ENCODE measurements at regions not wholly inside any gene's neighbourhood (a gene's known extent, or its start where the extent isn't known, plus 50 kb on each side); places are given as distances from the start of the nearest gene placed in this dataset.
"Not testable (repeated sequence)": the region's sequence is repeated elsewhere in the genome, so short reads cannot be mapped to it uniquely, and the experiment has no call there.

GRCh38 chr7:12002428-12002827, 170.4 kb upstream of the THSD7A start:
- Histone ChIP-seq H3K27me3 (replicated peaks; ENCODE audit: control insufficient read depth, insufficient read depth, low read length) (no peaks in the 10 kb centered on the region), H3K9ac (ENCODE audit: low read length) (no peak overlapping the region), H3K4me1 (ENCODE audit: control insufficient read depth, insufficient read depth, low read length) (no peaks in the 10 kb centered on the region), H3K4me3 (ENCODE audit: low read length) (no peak overlapping the region), H3K36me3 (ENCODE audit: control insufficient read depth, insufficient read depth, low read length, severe bottlenecking) (no peaks in the 10 kb centered on the region), H3K9me3 (ENCODE audit: control insufficient read depth, low read length) (peaks cover under 1% of the 10 kb centered on the region)
- DNase-seq (ENCODE audit: low read depth) = no peak

DNA sequence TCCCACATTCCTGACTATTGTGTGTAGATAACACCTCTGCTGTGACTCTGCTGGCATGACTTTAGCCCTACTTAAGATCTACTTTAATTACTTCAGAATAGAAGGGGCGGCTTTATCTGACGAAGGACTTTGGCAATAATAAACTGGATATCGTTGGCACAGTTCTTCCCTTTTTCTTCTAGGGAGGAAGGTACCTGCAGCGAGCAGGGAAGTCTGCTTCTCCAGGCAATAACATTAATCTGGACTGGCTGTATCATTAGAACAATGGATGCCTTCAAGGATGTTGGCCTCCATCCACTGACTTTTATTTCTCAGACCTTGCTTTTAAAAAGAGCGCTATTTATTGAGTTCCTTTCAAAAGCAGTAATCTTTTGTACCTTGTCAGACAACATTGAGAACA, 172.6 kb upstream of the THSD7A start:
- no peaks in the 10 kb centered on the region for H3K36me3 ChIP-seq (ENCODE audit: control insufficient read depth, insufficient read depth, low read length, severe bottlenecking)
- no peak overlapping the region for H3K4me3 ChIP-seq (ENCODE audit: low read length)
- H3K9me3 ChIP-seq (ENCODE audit: control insufficient read depth, low read length) = no peaks in the 10 kb centered on the region
- no peaks in the 10 kb centered on the region for H3K4me1 ChIP-seq (ENCODE audit: control insufficient read depth, insufficient read depth, low read length)
- H3K9ac ChIP-seq (ENCODE audit: low read length) = no peak overlapping the region
- no peaks in the 10 kb centered on the region for H3K27me3 ChIP-seq (replicated peaks; ENCODE audit: control insufficient read depth, insufficient read depth, low read length)
- no peak for DNase-seq (ENCODE audit: low read depth)

GRCh38 chr7:12007576-12007975, 175.6 kb upstream of the THSD7A start:
- H3K9ac ChIP-seq (ENCODE audit: low read length) = no peak overlapping the region
- H3K36me3 ChIP-seq (ENCODE audit: control insufficient read depth, insufficient read depth, low read length, severe bottlenecking) = no peaks in the 10 kb centered on the region
- no peaks in the 10 kb centered on the region for H3K27me3 ChIP-seq (replicated peaks; ENCODE audit: control insufficient read depth, insufficient read depth, low read length)
- no peak for DNase-seq (ENCODE audit: low read depth)
- no peaks in the 10 kb centered on the region for H3K4me1 ChIP-seq (ENCODE audit: control insufficient read depth, insufficient read depth, low read length)
- no peak overlapping the region for H3K4me3 ChIP-seq (ENCODE audit: low read length)
- no peaks in the 10 kb centered on the region for H3K9me3 ChIP-seq (ENCODE audit: control insufficient read depth, low read length)

DNA sequence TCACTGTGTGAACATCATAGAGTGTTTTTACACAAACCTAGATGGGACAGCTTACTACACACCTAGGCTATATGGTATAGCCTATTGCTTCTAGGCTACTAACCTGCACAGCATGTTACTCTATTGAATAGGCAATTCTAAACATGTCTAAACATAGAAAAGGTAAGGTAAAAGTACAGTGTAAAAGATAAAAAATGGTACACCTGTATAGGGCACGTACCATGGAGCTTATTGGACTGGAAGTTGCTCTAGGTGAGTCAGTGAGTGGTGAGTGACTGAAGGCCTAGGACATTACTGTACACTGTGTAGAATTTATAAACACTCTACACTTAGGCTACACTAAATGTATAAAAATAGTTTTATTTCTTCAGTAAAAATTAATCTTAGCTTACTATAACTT, 182.0 kb upstream of the THSD7A start:
- Histone ChIP-seq H3K9ac (ENCODE audit: low read length) (no peak overlapping the region), H3K27me3 (replicated peaks; ENCODE audit: control insufficient read depth, insufficient read depth, low read length) (no peaks in the 10 kb centered on the region), H3K4me1 (ENCODE audit: control insufficient read depth, insufficient read depth, low read length) (no peaks in the 10 kb centered on the region), H3K9me3 (ENCODE audit: control insufficient read depth, low read length) (no peaks in the 10 kb centered on the region), H3K4me3 (ENCODE audit: low read length) (no peak overlapping the region), H3K36me3 (ENCODE audit: control insufficient read depth, insufficient read depth, low read length, severe bottlenecking) (no peaks in the 10 kb centered on the region)
- no peak for DNase-seq (ENCODE audit: low read depth)

- Histone ChIP-seq H3K9ac (ENCODE audit: low read length) (no peak overlapping the region), H3K9me3 (ENCODE audit: control insufficient read depth, low read length) (no peaks in the 10 kb centered on the region), H3K4me1 (ENCODE audit: control insufficient read depth, insufficient read depth, low read length) (no peaks in the 10 kb centered on the region), H3K36me3 (ENCODE audit: control insufficient read depth, insufficient read depth, low read length, severe bottlenecking) (no peaks in the 10 kb centered on the region), H3K4me3 (ENCODE audit: low read length) (no peak overlapping the region), H3K27me3 (replicated peaks; ENCODE audit: control insufficient read depth, insufficient read depth, low read length) (no peaks in the 10 kb centered on the region)
- no peak for DNase-seq (ENCODE audit: low read depth)
These were observed 184.4 kb upstream of the THSD7A start for GRCh38 chr7:12016439-12016838.

DNA sequence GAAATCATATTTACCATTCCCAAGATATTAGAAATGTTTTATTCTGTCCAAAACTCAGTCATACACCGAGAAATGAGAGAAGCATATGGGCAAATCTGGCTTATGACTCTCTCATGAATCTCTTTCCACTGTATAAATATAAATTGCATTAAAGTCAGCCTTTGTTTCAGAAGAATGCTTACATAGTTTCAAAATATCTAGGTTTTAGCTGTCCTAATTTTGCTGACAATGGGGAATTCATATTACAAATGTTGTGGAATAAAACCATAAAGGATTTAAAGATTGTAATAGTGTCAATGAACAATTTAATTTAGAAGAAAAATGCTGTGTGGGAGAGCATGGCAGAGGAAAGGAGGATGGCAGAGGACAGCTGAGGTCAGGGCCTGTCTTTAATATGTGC, 185.0 kb upstream of the THSD7A start:
- no peaks in the 10 kb centered on the region for H3K4me1 ChIP-seq (ENCODE audit: control insufficient read depth, insufficient read depth, low read length)
- no peaks in the 10 kb centered on the region for H3K9me3 ChIP-seq (ENCODE audit: control insufficient read depth, low read length)
- H3K4me3 ChIP-seq (ENCODE audit: low read length) = no peak overlapping the region
- H3K9ac ChIP-seq (ENCODE audit: low read length) = no peak overlapping the region
- no peak for DNase-seq (ENCODE audit: low read depth)
- H3K36me3 ChIP-seq (ENCODE audit: control insufficient read depth, insufficient read depth, low read length, severe bottlenecking) = no peaks in the 10 kb centered on the region
- no peaks in the 10 kb centered on the region for H3K27me3 ChIP-seq (replicated peaks; ENCODE audit: control insufficient read depth, insufficient read depth, low read length)

GRCh38 chr7:12022011-12022410, 189.1 kb upstream of the TMEM106B start:
- H3K36me3 ChIP-seq (ENCODE audit: control insufficient read depth, insufficient read depth, low read length, severe bottlenecking); H3K9me3 ChIP-seq (ENCODE audit: control insufficient read depth, low read length); H3K9ac ChIP-seq (ENCODE audit: low read length); H3K4me3 ChIP-seq (ENCODE audit: low read length); H3K27me3 ChIP-seq (replicated peaks; ENCODE audit: control insufficient read depth, insufficient read depth, low read length); DNase-seq (ENCODE audit: low read depth); H3K4me1 ChIP-seq (ENCODE audit: control insufficient read depth, insufficient read depth, low read length): not testable (repeated sequence)

DNA sequence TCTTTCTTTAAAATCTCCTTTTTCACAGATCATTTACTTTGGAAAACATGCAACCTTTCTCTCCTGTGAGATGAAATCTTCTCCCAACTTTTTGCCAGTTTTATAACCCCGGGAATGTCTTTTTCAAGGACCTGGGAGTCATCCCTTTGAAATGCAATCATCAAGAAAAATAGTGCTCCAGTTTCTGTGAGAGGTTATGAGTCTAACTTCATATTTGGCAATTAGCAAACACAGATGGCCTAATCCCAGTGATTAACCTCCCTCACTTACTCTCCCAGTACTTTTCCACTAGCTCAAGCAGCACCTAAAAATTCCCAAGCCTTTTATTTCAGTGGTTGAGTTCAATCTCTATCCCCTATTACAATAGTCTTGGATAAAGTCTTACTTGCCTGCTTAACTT, 185.8 kb upstream of the TMEM106B start:
- no peak overlapping the region for H3K4me3 ChIP-seq (ENCODE audit: low read length)
- H3K27me3 ChIP-seq (replicated peaks; ENCODE audit: control insufficient read depth, insufficient read depth, low read length) = no peaks in the 10 kb centered on the region
- H3K36me3 ChIP-seq (ENCODE audit: control insufficient read depth, insufficient read depth, low read length, severe bottlenecking) = no peaks in the 10 kb centered on the region
- H3K9me3 ChIP-seq (ENCODE audit: control insufficient read depth, low read length) = no peaks in the 10 kb centered on the region
- no peaks in the 10 kb centered on the region for H3K4me1 ChIP-seq (ENCODE audit: control insufficient read depth, insufficient read depth, low read length)
- no peak overlapping the region for H3K9ac ChIP-seq (ENCODE audit: low read length)
- no peak for DNase-seq (ENCODE audit: low read depth)

GRCh38 chr7:12028508-12028907, 182.6 kb upstream of the TMEM106B start:
- Histone ChIP-seq H3K4me3 (ENCODE audit: low read length) (no peak overlapping the region), H3K36me3 (ENCODE audit: control insufficient read depth, insufficient read depth, low read length, severe bottlenecking) (no peaks in the 10 kb centered on the region), H3K27me3 (replicated peaks; ENCODE audit: control insufficient read depth, insufficient read depth, low read length) (no peaks in the 10 kb centered on the region), H3K4me1 (ENCODE audit: control insufficient read depth, insufficient read depth, low read length) (no peaks in the 10 kb centered on the region), H3K9ac (ENCODE audit: low read length) (no peak overlapping the region), H3K9me3 (ENCODE audit: control insufficient read depth, low read length) (no peaks in the 10 kb centered on the region)
- DNase-seq (ENCODE audit: low read depth) = no peak

DNA sequence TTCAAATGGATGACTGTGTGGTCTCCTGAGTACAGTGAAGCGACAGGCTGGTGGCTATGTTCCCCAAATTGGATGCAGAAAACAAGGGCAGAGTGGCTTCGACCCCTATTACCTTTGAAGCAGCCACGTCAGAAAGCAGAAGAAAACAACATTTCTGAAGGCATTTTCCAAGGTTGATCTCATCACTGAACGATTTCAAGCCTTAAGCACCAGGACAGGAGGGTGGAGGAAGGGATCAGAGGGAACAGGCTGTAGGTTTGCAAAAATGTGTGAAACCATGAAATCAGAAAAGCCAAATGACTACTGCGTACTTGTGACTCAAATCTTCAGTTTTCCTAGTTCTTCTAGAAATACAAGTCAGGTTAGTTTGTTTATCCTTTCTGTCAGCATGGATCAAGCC, 181.0 kb upstream of the TMEM106B start:
- no peaks in the 10 kb centered on the region for H3K27me3 ChIP-seq (replicated peaks; ENCODE audit: control insufficient read depth, insufficient read depth, low read length)
- no peaks in the 10 kb centered on the region for H3K9me3 ChIP-seq (ENCODE audit: control insufficient read depth, low read length)
- no peak overlapping the region for H3K9ac ChIP-seq (ENCODE audit: low read length)
- no peaks in the 10 kb centered on the region for H3K4me1 ChIP-seq (ENCODE audit: control insufficient read depth, insufficient read depth, low read length)
- no peaks in the 10 kb centered on the region for H3K36me3 ChIP-seq (ENCODE audit: control insufficient read depth, insufficient read depth, low read length, severe bottlenecking)
- no peak overlapping the region for H3K4me3 ChIP-seq (ENCODE audit: low read length)
- peak; percentile 3 for DNase-seq (ENCODE audit: low read depth)

DNA sequence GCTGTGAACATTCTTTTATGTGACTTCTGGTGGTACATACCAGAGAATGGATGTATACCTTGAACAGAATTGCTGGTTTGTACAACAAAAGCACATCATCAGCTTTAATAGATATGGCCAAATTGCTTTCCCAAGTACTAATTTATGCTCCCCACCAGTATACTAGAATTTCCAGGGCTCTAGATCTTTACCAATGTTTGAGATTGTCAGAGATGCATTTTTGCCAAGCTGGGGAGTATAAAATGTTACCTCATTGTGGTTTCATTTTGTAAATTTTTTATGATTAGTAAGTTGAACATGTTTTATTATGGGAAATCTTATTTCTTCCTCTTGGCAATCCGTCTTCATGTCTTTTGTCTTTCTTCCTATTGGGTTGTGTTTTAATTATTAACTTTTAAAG, 179.9 kb upstream of the TMEM106B start:
- no peaks in the 10 kb centered on the region for H3K4me1 ChIP-seq (ENCODE audit: control insufficient read depth, insufficient read depth, low read length)
- no peak for DNase-seq (ENCODE audit: low read depth)

DNA sequence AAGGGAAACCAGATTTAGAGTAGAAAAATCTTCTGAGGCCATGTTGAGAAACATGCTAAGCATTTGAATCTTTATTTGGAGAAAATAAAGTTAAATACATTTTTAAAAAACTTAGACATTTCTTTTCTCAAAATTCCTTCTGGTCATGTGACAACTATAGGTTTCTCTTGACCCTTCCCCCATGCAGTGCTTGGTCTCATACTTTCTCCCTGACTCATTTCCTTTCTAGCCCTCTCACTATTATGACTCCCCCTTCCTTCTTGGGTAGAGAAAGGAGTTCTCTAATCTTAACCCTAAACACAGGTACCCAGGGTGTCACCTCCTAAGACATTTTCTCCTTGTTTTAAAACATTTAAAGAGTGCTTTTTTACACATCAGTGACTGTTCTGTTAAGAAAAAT, 179.5 kb upstream of the TMEM106B start:
- no peak overlapping the region for H3K9ac ChIP-seq (ENCODE audit: low read length)
- H3K4me3 ChIP-seq (ENCODE audit: low read length) = no peak overlapping the region
- no peaks in the 10 kb centered on the region for H3K27me3 ChIP-seq (replicated peaks; ENCODE audit: control insufficient read depth, insufficient read depth, low read length)
- no peaks in the 10 kb centered on the region for H3K4me1 ChIP-seq (ENCODE audit: control insufficient read depth, insufficient read depth, low read length)
- no peak for DNase-seq (ENCODE audit: low read depth)
- no peaks in the 10 kb centered on the region for H3K9me3 ChIP-seq (ENCODE audit: control insufficient read depth, low read length)
- H3K36me3 ChIP-seq (ENCODE audit: control insufficient read depth, insufficient read depth, low read length, severe bottlenecking) = no peaks in the 10 kb centered on the region

More for the DNA sequence above, 179.9 kb upstream of the TMEM106B start:
- H3K36me3 ChIP-seq (ENCODE audit: control insufficient read depth, insufficient read depth, low read length, severe bottlenecking) = no peaks in the 10 kb centered on the region
- H3K4me3 ChIP-seq (ENCODE audit: low read length) = no peak overlapping the region
- H3K27me3 ChIP-seq (replicated peaks; ENCODE audit: control insufficient read depth, insufficient read depth, low read length) = no peaks in the 10 kb centered on the region
- no peaks in the 10 kb centered on the region for H3K9me3 ChIP-seq (ENCODE audit: control insufficient read depth, low read length)
- no peak overlapping the region for H3K9ac ChIP-seq (ENCODE audit: low read length)

Measured in adipocyte (in vitro differentiated cells).